ENCODE measurements at regions not wholly inside any gene's neighbourhood (a gene's known extent, or its start where the extent isn't known, plus 50 kb on each side); places are given as distances from the start of the nearest gene placed in this dataset.

DNA sequence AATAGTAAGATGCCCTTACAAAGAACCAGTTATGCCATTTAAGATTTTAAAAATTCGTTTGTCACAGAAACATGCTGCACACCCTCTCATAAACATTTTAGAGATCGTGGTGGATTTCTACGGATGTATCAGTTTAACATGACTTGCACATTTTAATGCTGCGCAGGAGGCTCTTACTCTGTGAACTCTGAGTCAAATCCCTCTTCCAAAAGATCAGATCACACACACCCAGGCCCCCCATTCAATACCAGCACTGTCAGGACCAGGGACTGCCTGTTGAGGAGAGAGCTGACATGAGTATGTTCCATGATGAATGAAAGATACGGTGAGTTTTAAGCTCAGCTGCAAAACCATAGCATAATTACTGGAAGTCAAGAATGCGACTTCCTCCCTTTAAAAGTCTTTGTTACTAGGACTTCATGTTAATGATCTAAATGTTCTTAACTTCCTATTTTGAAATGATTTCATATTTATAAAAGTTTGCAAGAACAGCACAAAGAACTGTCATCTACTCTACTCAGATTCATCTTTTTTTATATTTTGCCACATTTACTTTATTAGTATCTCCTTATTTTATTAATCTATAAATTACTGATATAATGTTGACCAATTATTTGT lies 500.2 kb downstream of the GLRX3 start:
- Mint-ChIP-seq H3K4me3 (no peak overlapping the region), H3K27ac (ENCODE audit: unreplicated experiment) (no peak overlapping the region), H3K4me1 (peaks cover 4% of the 10 kb centered on the region), H3K27me3 (ENCODE audit: low read depth) (no peaks in the 10 kb centered on the region), H3K9me3 (no peaks in the 10 kb centered on the region), H3K36me3 (ENCODE audit: low read depth) (no peaks in the 10 kb centered on the region)
- no peak for TF ChIP-seq CTCF (conservative IDR thresholded peaks at IDR 0.05)
- no peak for DNase-seq (ENCODE audit: low read depth, low spot score)

DNA sequence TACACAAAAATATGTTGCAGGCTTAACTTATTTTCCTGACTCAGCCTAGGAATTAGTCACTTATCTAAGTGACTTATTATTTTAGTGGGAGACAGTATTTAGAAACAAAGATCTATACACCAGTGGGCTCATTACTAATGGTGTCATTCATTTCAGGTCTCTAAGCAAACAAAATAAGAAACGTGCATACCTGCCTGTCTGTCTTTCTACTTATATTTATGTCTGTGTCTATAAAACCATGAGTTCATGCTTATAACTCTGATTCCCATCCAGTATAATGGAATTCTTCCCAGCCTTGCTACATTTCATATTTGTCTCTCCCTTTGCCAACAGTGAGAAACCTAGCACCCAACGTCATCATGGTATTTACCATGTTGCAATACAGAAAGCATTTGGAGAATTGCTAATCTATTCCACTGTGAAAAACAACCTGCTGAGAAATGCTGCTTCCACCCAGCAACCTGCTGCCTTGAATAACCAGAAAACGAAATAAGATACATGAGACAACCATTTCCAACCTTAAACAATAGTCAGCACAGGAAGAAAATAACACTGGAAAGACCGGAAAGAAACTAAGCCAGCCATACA lies 501.0 kb downstream of the GLRX3 start:
- H3K9me3 Mint-ChIP-seq = no peaks in the 10 kb centered on the region

DNA sequence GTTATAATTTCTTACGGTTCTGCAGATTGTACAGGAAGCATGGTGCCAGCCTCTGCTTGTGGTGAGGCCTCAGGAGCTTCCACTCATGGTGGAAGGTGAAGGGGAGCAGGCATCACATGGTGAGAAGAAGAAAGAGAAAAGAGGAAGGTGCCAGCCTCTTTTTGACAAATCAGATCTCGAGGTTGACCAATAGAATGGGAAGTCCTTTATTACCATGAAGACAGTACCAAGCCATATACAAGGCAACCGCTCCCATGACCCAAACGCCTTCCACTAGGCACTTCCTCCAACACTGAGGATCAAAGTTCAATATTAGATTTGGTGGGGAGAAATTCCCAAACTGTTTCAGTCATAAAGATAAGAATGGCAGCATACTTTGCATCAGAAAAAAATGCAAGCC lies 502.8 kb downstream of the GLRX3 start:
- H3K27me3 Mint-ChIP-seq (ENCODE audit: low read depth) = peaks cover 2% of the 10 kb centered on the region
- no peak overlapping the region for H3K4me3 Mint-ChIP-seq
- no peaks in the 10 kb centered on the region for H3K36me3 Mint-ChIP-seq (ENCODE audit: low read depth)
- no peaks in the 10 kb centered on the region for H3K4me1 Mint-ChIP-seq
- no peak overlapping the region for H3K27ac Mint-ChIP-seq (ENCODE audit: unreplicated experiment)
- DNase-seq (ENCODE audit: low read depth, low spot score) = no peak
- TF ChIP-seq CTCF (conservative IDR thresholded peaks at IDR 0.05) = no peak
- H3K9me3 Mint-ChIP-seq = peaks cover 3% of the 10 kb centered on the region

More for the DNA sequence above, 501.0 kb downstream of the GLRX3 start:
- no peak for DNase-seq (ENCODE audit: low read depth, low spot score)
- Mint-ChIP-seq H3K4me1 (no peaks in the 10 kb centered on the region), H3K4me3 (no peak overlapping the region), H3K27ac (ENCODE audit: unreplicated experiment) (no peak overlapping the region), H3K36me3 (ENCODE audit: low read depth) (no peaks in the 10 kb centered on the region), H3K27me3 (ENCODE audit: low read depth) (no peaks in the 10 kb centered on the region)
- no peak for TF ChIP-seq CTCF (conservative IDR thresholded peaks at IDR 0.05)

DNA sequence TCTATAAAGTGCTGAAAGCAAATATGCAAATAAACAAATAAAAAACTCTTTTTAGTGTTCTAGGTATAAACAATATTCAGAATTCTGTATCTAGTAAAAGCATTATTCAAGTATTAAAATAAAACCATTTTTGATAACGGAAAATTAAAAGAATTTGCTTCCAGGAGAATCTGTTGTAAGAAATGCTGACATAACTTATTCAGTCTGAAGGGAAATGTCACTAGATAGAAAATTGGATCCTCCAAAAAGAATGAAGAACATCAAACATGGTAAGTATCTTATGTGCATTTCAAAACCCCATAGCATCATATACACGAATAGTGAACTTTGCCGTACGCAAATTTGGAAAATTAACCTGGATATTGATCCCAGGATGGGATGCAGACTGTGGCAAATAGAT lies 506.7 kb downstream of the GLRX3 start:
- no peak for TF ChIP-seq CTCF (conservative IDR thresholded peaks at IDR 0.05)
- Mint-ChIP-seq H3K4me3 (no peak overlapping the region), H3K27me3 (ENCODE audit: low read depth) (peaks cover 5% of the 10 kb centered on the region), H3K27ac (ENCODE audit: unreplicated experiment) (no peak overlapping the region), H3K9me3 (peaks cover 3% of the 10 kb centered on the region), H3K36me3 (ENCODE audit: low read depth) (no peaks in the 10 kb centered on the region), H3K4me1 (no peaks in the 10 kb centered on the region)
- DNase-seq (ENCODE audit: low read depth, low spot score) = no peak

GRCh38 chr10:130647341-130647740 lies 511.1 kb downstream of the GLRX3 start:
- no peak overlapping the region for H3K4me3 Mint-ChIP-seq
- H3K4me1 Mint-ChIP-seq = no peaks in the 10 kb centered on the region
- no peaks in the 10 kb centered on the region for H3K36me3 Mint-ChIP-seq (ENCODE audit: low read depth)
- H3K9me3 Mint-ChIP-seq = peaks cover 3% of the 10 kb centered on the region
- TF ChIP-seq CTCF (conservative IDR thresholded peaks at IDR 0.05) = no peak
- no peak overlapping the region for H3K27ac Mint-ChIP-seq (ENCODE audit: unreplicated experiment)
- DNase-seq (ENCODE audit: low read depth, low spot score) = no peak
- H3K27me3 Mint-ChIP-seq (ENCODE audit: low read depth) = peaks cover 5% of the 10 kb centered on the region

Data from neural crest cell (in vitro differentiated cells).